Transverse colon (tissue), 4 donors: ENCODE measurements at regions not wholly inside any gene's neighbourhood (a gene's known extent, or its start where the extent isn't known, plus 50 kb on each side); places are given as distances from the start of the nearest gene placed in this dataset.

ENCODE experiments used
- DNase-seq: peaks from one replicate; pipeline ENCODE4 v3.0.0-alpha.2; 2019
- H3K27ac ChIP-seq, 4 donors: fragments of 200-600 bp; sonication (generic); 2 replicates each; pipeline ENCODE4 v1.5.1; 2016 to 2018; ENCODE audit warnings: inconsistent platforms in 4 of 4
- H3K27me3 ChIP-seq: fragments of 200-600 bp; sonication (generic); 2 replicates; pipeline ENCODE4 v1.5.1; 2017; ENCODE audit warnings: inconsistent platforms
- H3K36me3 ChIP-seq, 4 donors: fragments of 200-600 bp; sonication (generic); 2 replicates each; pipeline ENCODE4 v1.5.1; 2017 to 2019; ENCODE audit warnings: inconsistent platforms in 4 of 4
- H3K4me1 ChIP-seq, 4 donors: fragments of 200-600 bp; sonication (generic); 2 replicates each; pipeline ENCODE4 v1.5.1; 2017 to 2020; ENCODE audit warnings: inconsistent platforms in 4 of 4
- H3K4me3 ChIP-seq, 4 donors: fragments of 200-600 bp; sonication (generic); 1 replicate in 1 of 4; 2 replicates in 3 of 4; pipeline versions ENCODE4 v1.5.1 to v1.6.1; 2017 to 2019; ENCODE audit warnings: inconsistent platforms in 4 of 4
- H3K9me3 ChIP-seq, 2 donors: fragments of 200-600 bp; sonication (generic); 2 replicates each; pipeline ENCODE4 v1.5.1; 2017 to 2019; ENCODE audit warnings: inconsistent platforms in 2 of 2
- EP300 ChIP-seq: sonication (generic); formaldehyde crosslinking; IDR thresholded peaks from one replicate; pipeline ENCODE4 v1.6.1; 2017; ENCODE audit warnings: antibody characterized with exemption, low read depth
- POLR2A ChIP-seq: fragments of 450-650 bp; IDR thresholded peaks from one replicate; pipeline ENCODE4 v1.6.1; 2016; ENCODE audit warnings: antibody characterized with exemption, mild to moderate bottlenecking, moderate library complexity
- POLR2AphosphoS5 ChIP-seq, 3 donors: sonication (generic); formaldehyde crosslinking; IDR thresholded peaks; one replicate each; pipeline ENCODE4 v1.6.1; 2016; ENCODE audit warnings: antibody characterized with exemption in 3 of 3
- WGBS, 2 donors: methylation state at CpG; one replicate each; pipeline ENCODE4 v1.1.5; 2018; ENCODE audit warnings: low coverage in 1 of 2; 5-methylcytosine and 5-hydroxymethylcytosine counted together
- in situ Hi-C, 4 donors: fragments of 200-750 bp; cut with MboI; loops; one replicate each; pipeline versions ENCODE4 v1.15.0 to v1.15.1; 2017; ENCODE audit warnings: low sequenced_read_pairs in 3 of 4, low pct_ligation_motif_present in 1 of 4, low pct_unique_long_range_greater_than_20kb in 1 of 4
- intact Hi-C: fragments of 100-400 bp; cut with DNase I; formaldehyde crosslinking; loops from one replicate; pipeline ENCODE4 v1.15.1; 2023; ENCODE audit warnings: low total_unique reads
- TF ChIP-seq, protein P1 (sequence below), 5 experiments: fragments of 200-600 bp in 3 of 5; fragments of 450-650 bp in 2 of 5; sonication (generic) in 3 of 5; IDR thresholded peaks; 1 replicate in 2 of 5; 2 replicates in 3 of 5; pipeline ENCODE4 v1.5.1; 2016 to 2017; ENCODE audit warnings: antibody characterized with exemption in 5 of 5, inconsistent platforms in 3 of 5, mild to moderate bottlenecking in 2 of 5, moderate library complexity in 1 of 5

GRCh38 chr2:192957425-192957824 lies 762.7 kb upstream of the TMEFF2 start:
- intact Hi-C loops (no loop called here), in situ Hi-C loops (no loop called here)
- Histone ChIP-seq H3K9me3 (no peaks in the 10 kb centered on the region), H3K27ac (no peak overlapping the region), H3K27me3 (no peaks in the 10 kb centered on the region), H3K4me1 (no peaks in the 10 kb centered on the region), H3K36me3 (no peaks in the 10 kb centered on the region), H3K4me3 (no peak overlapping the region)
- no peak for DNase-seq
- 81 to 83% methylated on average over 3 to 5 of the region's 5 CpGs for WGBS, 2 donors
- TF ChIP-seq POLR2AphosphoS5 (IDR thresholded peaks at IDR 0.05) (no peak), EP300 (no peak), POLR2A (no peak)
- TF ChIP-seq, protein P1, sequence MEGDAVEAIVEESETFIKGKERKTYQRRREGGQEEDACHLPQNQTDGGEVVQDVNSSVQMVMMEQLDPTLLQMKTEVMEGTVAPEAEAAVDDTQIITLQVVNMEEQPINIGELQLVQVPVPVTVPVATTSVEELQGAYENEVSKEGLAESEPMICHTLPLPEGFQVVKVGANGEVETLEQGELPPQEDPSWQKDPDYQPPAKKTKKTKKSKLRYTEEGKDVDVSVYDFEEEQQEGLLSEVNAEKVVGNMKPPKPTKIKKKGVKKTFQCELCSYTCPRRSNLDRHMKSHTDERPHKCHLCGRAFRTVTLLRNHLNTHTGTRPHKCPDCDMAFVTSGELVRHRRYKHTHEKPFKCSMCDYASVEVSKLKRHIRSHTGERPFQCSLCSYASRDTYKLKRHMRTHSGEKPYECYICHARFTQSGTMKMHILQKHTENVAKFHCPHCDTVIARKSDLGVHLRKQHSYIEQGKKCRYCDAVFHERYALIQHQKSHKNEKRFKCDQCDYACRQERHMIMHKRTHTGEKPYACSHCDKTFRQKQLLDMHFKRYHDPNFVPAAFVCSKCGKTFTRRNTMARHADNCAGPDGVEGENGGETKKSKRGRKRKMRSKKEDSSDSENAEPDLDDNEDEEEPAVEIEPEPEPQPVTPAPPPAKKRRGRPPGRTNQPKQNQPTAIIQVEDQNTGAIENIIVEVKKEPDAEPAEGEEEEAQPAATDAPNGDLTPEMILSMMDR (IDR thresholded peaks at IDR 0.05) = no peak

- no peak for DNase-seq
- WGBS, 2 donors = 59% methylated on average over 1 of the region's 1 CpG; no CpG with 5 or more reads in 1 of the 2 donors
- Histone ChIP-seq H3K4me3 (no peak overlapping the region), H3K27me3 (no peaks in the 10 kb centered on the region), H3K27ac (no peak overlapping the region), H3K36me3 (no peaks in the 10 kb centered on the region), H3K4me1 (no peaks in the 10 kb centered on the region), H3K9me3 (no peaks in the 10 kb centered on the region)
- TF ChIP-seq POLR2A (no peak), EP300 (no peak), POLR2AphosphoS5 (IDR thresholded peaks at IDR 0.05) (no peak)
- TF ChIP-seq, protein P1 (IDR thresholded peaks at IDR 0.05) = no peak
- intact Hi-C loops = no loop called here
- in situ Hi-C loops = no loop called here
Observed at GRCh38 chr2:192953116-192953515, 758.4 kb upstream of the TMEFF2 start.

GRCh38 chr2:192952245-192952644 lies 757.5 kb upstream of the TMEFF2 start:
- in situ Hi-C loops = no loop called here
- Histone ChIP-seq H3K36me3 (no peaks in the 10 kb centered on the region), H3K9me3 (no peaks in the 10 kb centered on the region), H3K4me1 (no peaks in the 10 kb centered on the region), H3K4me3 (no peak overlapping the region), H3K27ac (no peak overlapping the region), H3K27me3 (no peaks in the 10 kb centered on the region)
- 64 to 69% methylated on average over 2 of the region's 2 CpGs for WGBS, 2 donors
- no peak for TF ChIP-seq POLR2A
- no peak for TF ChIP-seq EP300
- no peak for TF ChIP-seq POLR2AphosphoS5 (IDR thresholded peaks at IDR 0.05)
- TF ChIP-seq, protein P1 (IDR thresholded peaks at IDR 0.05) = no peak
- DNase-seq = no peak
- intact Hi-C loops = no loop called here

GRCh38 chr2:192948316-192948715 lies 753.6 kb upstream of the TMEFF2 start:
- 60 to 74% methylated on average over 1 to 3 of the region's 3 CpGs for WGBS, 2 donors
- intact Hi-C loops = no loop called here

More at GRCh38 chr2:192948316-192948715, 753.6 kb upstream of the TMEFF2 start:
- Histone ChIP-seq H3K36me3 (no peaks in the 10 kb centered on the region), H3K4me1 (no peaks in the 10 kb centered on the region), H3K27me3 (no peaks in the 10 kb centered on the region), H3K4me3 (no peak overlapping the region), H3K27ac (no peak overlapping the region), H3K9me3 (no peaks in the 10 kb centered on the region)
- no peak for DNase-seq
- TF ChIP-seq, protein P1 (IDR thresholded peaks at IDR 0.05) = no peak
- no peak for TF ChIP-seq POLR2A
- no peak for TF ChIP-seq POLR2AphosphoS5 (IDR thresholded peaks at IDR 0.05)
- no peak for TF ChIP-seq EP300
- in situ Hi-C loops = no loop called here
